Right renal pelvis (tissue), 4 donors: ENCODE measurements at regions not wholly inside any gene's neighbourhood (a gene's known extent, or its start where the extent isn't known, plus 50 kb on each side); places are given as distances from the start of the nearest gene placed in this dataset.

ENCODE experiments used
- DNase-seq, 4 donors: peaks; one replicate each; pipeline ENCODE4 v3.0.0-alpha.2; 2013; ENCODE audit warnings: low read depth in 4 of 4, low spot score in 3 of 4, missing footprints in 1 of 4

- DNase-seq: no peak
Observed at GRCh38 chr15:29558261-29558660, 264.0 kb downstream of the TJP1 start.

GRCh38 chr15:29557171-29557570, 265.1 kb downstream of the TJP1 start:
- no peak for DNase-seq

GRCh38 chr15:29556380-29556779, 265.9 kb downstream of the TJP1 start:
- DNase-seq: no peak

- no peak for DNase-seq
Observed at GRCh38 chr15:29554531-29554930, 267.7 kb downstream of the TJP1 start.

- DNase-seq: no peak
Observed at GRCh38 chr15:29550834-29551465, 271.3 kb downstream of the TJP1 start.

- DNase-seq: no peak
Observed at GRCh38 chr15:29548006-29548405, 274.3 kb downstream of the TJP1 start.

- no peak for DNase-seq
Observed at GRCh38 chr15:29544513-29545128, 275.0 kb upstream of the NSMCE3 start.

- DNase-seq: no peak
Observed at GRCh38 chr15:29542994-29543393, 273.4 kb upstream of the NSMCE3 start.

- DNase-seq: no peak
Observed at GRCh38 chr15:29541309-29541708, 271.7 kb upstream of the NSMCE3 start.

GRCh38 chr15:29540479-29540878, 270.9 kb upstream of the NSMCE3 start:
- no peak for DNase-seq

GRCh38 chr15:29539736-29540135, 270.1 kb upstream of the NSMCE3 start:
- no peak for DNase-seq

- peak in 1 of 4 donors; percentile 12 for DNase-seq
Observed at GRCh38 chr15:29538044-29538443, 268.4 kb upstream of the NSMCE3 start.

GRCh38 chr15:29535952-29536351, 266.3 kb upstream of the NSMCE3 start:
- DNase-seq: no peak

- no peak for DNase-seq
Observed at GRCh38 chr15:29534378-29534777, 264.8 kb upstream of the NSMCE3 start.

GRCh38 chr15:29533647-29534046, 264.0 kb upstream of the NSMCE3 start:
- DNase-seq: no peak

- no peak for DNase-seq
Observed at GRCh38 chr15:29532296-29532695, 262.7 kb upstream of the NSMCE3 start.

GRCh38 chr15:29530966-29531365, 261.3 kb upstream of the NSMCE3 start:
- no peak for DNase-seq

GRCh38 chr15:29529043-29529442, 259.4 kb upstream of the NSMCE3 start:
- DNase-seq: no peak

GRCh38 chr15:29528276-29528675, 258.7 kb upstream of the NSMCE3 start:
- DNase-seq: no peak

- no peak for DNase-seq
Observed at GRCh38 chr15:29526802-29527201, 257.2 kb upstream of the NSMCE3 start.

GRCh38 chr15:29522373-29523276, 253.0 kb upstream of the NSMCE3 start:
- DNase-seq: peak in 2 of 4 donors; percentile 5 to 12

GRCh38 chr15:29518442-29518841, 248.8 kb upstream of the NSMCE3 start:
- DNase-seq: no peak
